Stomach smooth muscle (tissue), 2 donors: ENCODE measurements at regions not wholly inside any gene's neighbourhood (a gene's known extent, or its start where the extent isn't known, plus 50 kb on each side); places are given as distances from the start of the nearest gene placed in this dataset.

ENCODE experiments used
- H3K27ac ChIP-seq: one replicate; pipeline ENCODE4 v1.7.0; 2013; ENCODE audit warnings: mild to moderate bottlenecking, low read length, inconsistent platforms
- H3K27me3 ChIP-seq, 2 donors: one replicate each; pipeline ENCODE4 v1.7.0; 2013; ENCODE audit warnings: low read length in 2 of 2; ENCODE audit not compliant: insufficient read depth in 2 of 2, control insufficient read depth in 1 of 2
- H3K36me3 ChIP-seq, 2 donors: one replicate each; pipeline ENCODE4 v1.7.0; 2013; ENCODE audit warnings: low read length in 2 of 2; ENCODE audit not compliant: control insufficient read depth in 2 of 2, insufficient read depth in 2 of 2
- H3K4me1 ChIP-seq: one replicate; pipeline ENCODE4 v1.7.0; 2013; ENCODE audit warnings: low read length; ENCODE audit not compliant: control insufficient read depth, insufficient read depth
- H3K4me3 ChIP-seq, 2 donors: one replicate each; pipeline ENCODE4 v1.7.0; 2013; ENCODE audit warnings: low read length in 2 of 2
- H3K9ac ChIP-seq, 2 donors: one replicate each; pipeline ENCODE4 v1.7.0; 2013; ENCODE audit warnings: low read length in 2 of 2, mild to moderate bottlenecking in 1 of 2
- H3K9me3 ChIP-seq, 2 donors: one replicate each; pipeline ENCODE4 v1.7.0; 2013; ENCODE audit warnings: low read length in 2 of 2; ENCODE audit not compliant: control insufficient read depth in 2 of 2
- donor health status: healthy.
- donor health status: Pancreatic carcinoma.

DNA sequence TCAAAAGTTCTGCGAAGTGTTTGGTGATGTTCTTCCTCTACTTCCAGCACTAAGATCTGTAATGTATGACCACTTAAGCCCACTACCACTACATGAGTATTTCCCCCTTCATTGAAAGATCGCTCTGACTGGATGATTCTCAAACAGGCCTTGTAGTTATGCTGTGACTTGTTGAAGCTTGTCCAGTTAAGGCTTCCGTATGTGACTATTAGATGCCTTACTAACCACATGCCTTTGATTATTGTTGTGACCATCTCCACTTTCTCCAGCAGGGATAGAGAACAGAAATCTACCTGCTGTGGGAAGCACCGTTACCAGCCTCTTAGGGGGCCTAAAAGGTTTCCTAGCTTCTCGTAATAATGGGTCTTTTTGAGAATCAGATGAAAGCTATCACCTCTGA lies 81.1 kb downstream of the NOC3L start:
- Histone ChIP-seq H3K4me1 (no peaks in the 10 kb centered on the region), H3K36me3 (peaks cover 0 to 9% of the 10 kb centered on the region in 2 donors), H3K27me3 (no peaks in the 10 kb centered on the region), H3K4me3 (no peak overlapping the region), H3K9me3 (no peaks in the 10 kb centered on the region), H3K27ac (no peak overlapping the region), H3K9ac (no peak overlapping the region)

DNA sequence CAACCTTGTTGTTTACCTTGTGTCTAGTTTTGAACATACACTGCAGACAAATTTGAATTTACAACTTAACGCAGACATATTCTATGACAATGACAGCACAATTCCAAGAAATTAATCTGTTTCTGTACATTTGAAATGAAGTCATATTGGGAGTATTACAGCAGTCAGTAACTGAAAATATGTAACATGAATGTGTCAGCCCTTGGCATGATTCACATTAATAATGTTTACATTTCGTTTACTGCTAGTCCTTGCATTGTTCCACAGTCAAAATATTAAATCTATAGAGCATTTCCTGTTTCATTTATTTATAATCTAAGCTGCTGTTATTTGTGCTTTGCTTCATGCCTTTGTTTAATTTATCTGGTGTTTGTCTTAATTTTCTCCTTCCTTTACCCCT lies 80.4 kb downstream of the NOC3L start:
- Histone ChIP-seq H3K36me3 (peaks cover 0 to 9% of the 10 kb centered on the region in 2 donors), H3K27me3 (no peaks in the 10 kb centered on the region), H3K9me3 (no peaks in the 10 kb centered on the region), H3K4me3 (no peak overlapping the region), H3K27ac (no peak overlapping the region), H3K9ac (no peak overlapping the region), H3K4me1 (no peaks in the 10 kb centered on the region)
